BJ (cell line): ENCODE measurements at regions not wholly inside any gene's neighbourhood (a gene's known extent, or its start where the extent isn't known, plus 50 kb on each side); places are given as distances from the start of the nearest gene placed in this dataset.

Source experiments
- CTCF ChIA-PET: fragments of 350-600 bp; formaldehyde crosslinking; extraction: SDS; loops from one replicate; lab custom pipeline; 2021; ENCODE audit warnings: antibody characterized with exemption, inconsistent platforms; lab: Yijun Ruan, JAX
- POLR2A ChIA-PET: fragments of 300-600 bp; sonication (Branson Sonifier 250); formaldehyde crosslinking; extraction: SDS; loops from one replicate; lab custom pipeline; 2021; ENCODE audit warnings: antibody characterized with exemption; lab: Charles Lee
- DNase-seq: peaks from one replicate; pipeline ENCODE4 v3.0.0-alpha.2; 2011; ENCODE audit warnings: low read depth
- H3K27me3 ChIP-seq: 2 replicates; pipeline ENCODE4 v1.6.0; 2011; ENCODE audit warnings: low read length; ENCODE audit not compliant: control insufficient read depth, insufficient read depth
- H3K36me3 ChIP-seq: 2 replicates; pipeline ENCODE4 v1.5.1; 2011; ENCODE audit warnings: low read length; ENCODE audit not compliant: control insufficient read depth, insufficient read depth
- H3K4me3 ChIP-seq: 2 replicates; pipeline ENCODE4 v1.5.1; 2011; ENCODE audit warnings: low read depth, mild to moderate bottlenecking, control low read depth, low read length
- CTCF ChIP-seq: IDR thresholded peaks from 2 replicates; pipeline ENCODE4 v1.5.1; 2011; ENCODE audit warnings: low read depth, mild to moderate bottlenecking, control low read depth, inconsistent platforms, low read length, moderate library complexity; ENCODE audit not compliant: insufficient read depth

- no peak for TF ChIP-seq CTCF
- no peaks in the 10 kb centered on the region for H3K36me3 ChIP-seq
- no peak for DNase-seq
- H3K4me3 ChIP-seq = no peak overlapping the region
- ChIA-PET CTCF (no interaction called here), POLR2A (no interaction called here)
- no peaks in the 10 kb centered on the region for H3K27me3 ChIP-seq
Measured at GRCh38 chrX:15985937-15986336, 131.3 kb upstream of the AP1S2 start.

- ChIA-PET POLR2A (no interaction called here), CTCF (no interaction called here)
- no peak for DNase-seq
- TF ChIP-seq CTCF = no peak
- H3K27me3 ChIP-seq = no peaks in the 10 kb centered on the region
- no peaks in the 10 kb centered on the region for H3K36me3 ChIP-seq
- no peak overlapping the region for H3K4me3 ChIP-seq
Measured at GRCh38 chrX:15983034-15983433, 128.4 kb upstream of the AP1S2 start.

- no peak for TF ChIP-seq CTCF
- POLR2A ChIA-PET = no interaction called here
- CTCF ChIA-PET = no interaction called here
- no peak for DNase-seq
- Histone ChIP-seq H3K36me3 (no peaks in the 10 kb centered on the region), H3K4me3 (no peak overlapping the region), H3K27me3 (no peaks in the 10 kb centered on the region)
Measured at GRCh38 chrX:15977644-15978043, 123.0 kb upstream of the AP1S2 start.

- no peak overlapping the region for H3K4me3 ChIP-seq
- TF ChIP-seq CTCF = no peak
- ChIA-PET CTCF (no interaction called here), POLR2A (no interaction called here)
- DNase-seq = no peak
- H3K27me3 ChIP-seq = no peaks in the 10 kb centered on the region
- H3K36me3 ChIP-seq = no peaks in the 10 kb centered on the region
Measured at GRCh38 chrX:15976396-15976795, 121.8 kb upstream of the AP1S2 start.

DNA sequence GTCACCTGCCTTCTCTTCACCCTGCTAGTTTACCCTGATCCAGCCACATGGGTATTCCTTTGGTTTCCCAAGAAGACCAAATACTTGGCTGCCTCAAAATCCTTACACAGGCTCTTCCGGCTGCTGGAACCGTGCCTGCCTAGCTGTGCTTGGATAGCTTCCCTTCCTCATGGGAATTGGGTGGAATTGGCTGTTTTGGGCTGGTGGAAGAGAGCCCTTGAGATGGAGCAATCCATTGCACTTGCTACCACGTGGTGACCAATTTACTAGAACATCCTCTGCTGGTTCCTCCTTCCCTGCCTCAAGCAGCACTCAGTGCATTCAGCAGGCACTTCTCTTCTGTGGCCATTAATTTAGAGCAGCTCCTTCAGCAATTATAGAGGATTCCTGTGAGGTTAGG lies 119.3 kb upstream of the AP1S2 start:
- no peaks in the 10 kb centered on the region for H3K27me3 ChIP-seq
- no peak for TF ChIP-seq CTCF
- no peak overlapping the region for H3K4me3 ChIP-seq
- POLR2A ChIA-PET = no interaction called here
- CTCF ChIA-PET = interaction anchor here (1.1 to 1.9 kb wide), 2 partner anchors 43 to 125 kb away, joined by 4 to 5 read pairs; no protein-coding TSS in a partner anchor
- DNase-seq = no peak
- H3K36me3 ChIP-seq = no peaks in the 10 kb centered on the region
